ENCODE measurements at regions not wholly inside any gene's neighbourhood (a gene's known extent, or its start where the extent isn't known, plus 50 kb on each side); places are given as distances from the start of the nearest gene placed in this dataset.

- no peak overlapping the region for H3K27ac ChIP-seq (ENCODE audit: extremely low read depth, low read depth, low read length)
- TF ChIP-seq ZNF398 (tag by site-specific recombination; IDR thresholded peaks at IDR 0.05): no peak
- TF ChIP-seq ZNF433 (tag by site-specific recombination; IDR thresholded peaks at IDR 0.05; ENCODE audit: low read depth): no peak
- no peak for TF ChIP-seq ZFP41 (tag by site-specific recombination; IDR thresholded peaks at IDR 0.05; ENCODE audit: borderline replicate concordance)
- TF ChIP-seq ZNF10 (tag by site-specific recombination; IDR thresholded peaks at IDR 0.05): no peak
- no peak for TF ChIP-seq ZFP3 (tag by site-specific recombination; IDR thresholded peaks at IDR 0.05; ENCODE audit: low read depth)
- no peak for TF ChIP-seq ZNF280D (tag by site-specific recombination; IDR thresholded peaks at IDR 0.05)
- H3K4me1 ChIP-seq (ENCODE audit: control insufficient read depth, insufficient read depth, low read length): no peaks in the 10 kb centered on the region
- H3K9me3 ChIP-seq (ENCODE audit: control insufficient read depth, insufficient read depth, low read depth, low read length): no peaks in the 10 kb centered on the region
- ChIA-PET CTCF (no interaction called here), POLR2A (no interaction called here)
- no peaks in the 10 kb centered on the region for H3K36me3 ChIP-seq (ENCODE audit: control insufficient read depth in 2 of 2, insufficient read depth in 1 of 2, low read length in 2 of 2)
- no peak overlapping the region for H3K4me3 ChIP-seq (ENCODE audit: low read depth, low read length)
Measured at GRCh38 chr14:42428996-42429395, 822.3 kb downstream of the LRFN5 start.

GRCh38 chr14:42424501-42424900 lies 817.8 kb downstream of the LRFN5 start:
- CTCF ChIA-PET: no interaction called here
- Histone ChIP-seq H3K4me3 (ENCODE audit: low read depth, low read length) (no peak overlapping the region), H3K9me3 (ENCODE audit: control insufficient read depth, insufficient read depth, low read depth, low read length) (no peaks in the 10 kb centered on the region), H3K4me1 (ENCODE audit: control insufficient read depth, insufficient read depth, low read length) (no peaks in the 10 kb centered on the region), H3K36me3 (ENCODE audit: control insufficient read depth in 2 of 2, insufficient read depth in 1 of 2, low read length in 2 of 2) (no peaks in the 10 kb centered on the region), H3K27ac (ENCODE audit: extremely low read depth, low read depth, low read length) (no peak overlapping the region)
- TF ChIP-seq ZNF335 (tag by site-specific recombination; conservative IDR thresholded peaks at IDR 0.05) (no peak), ZBTB11 (tag by site-specific recombination; conservative IDR thresholded peaks at IDR 0.05; ENCODE audit: low read depth) (no peak), ZBTB44 (tag by site-specific recombination; IDR thresholded peaks at IDR 0.05) (no peak), ZNF423 (tag by site-specific recombination; IDR thresholded peaks at IDR 0.05) (no peak), ZNF701 (tag by site-specific recombination; IDR thresholded peaks at IDR 0.05) (no peak), BCL6B (tag by site-specific recombination; IDR thresholded peaks at IDR 0.05) (no peak), ZNF10 (tag by site-specific recombination; IDR thresholded peaks at IDR 0.05) (no peak), SP3 (tag by site-specific recombination; IDR thresholded peaks at IDR 0.05) (no peak), PRDM6 (tag by site-specific recombination; IDR thresholded peaks at IDR 0.05) (no peak), ZNF2 (tag by site-specific recombination; IDR thresholded peaks at IDR 0.05) (no peak), IKZF3 (tag by site-specific recombination; IDR thresholded peaks at IDR 0.05) (no peak), ZNF830 (tag by site-specific recombination; IDR thresholded peaks at IDR 0.05; ENCODE audit: low read depth) (no peak), AEBP2 (tag by site-specific recombination; IDR thresholded peaks at IDR 0.05; ENCODE audit: borderline replicate concordance) (no peak), ZNF48 (tag by site-specific recombination; IDR thresholded peaks at IDR 0.05) (no peak), ZSCAN30 (tag by site-specific recombination; IDR thresholded peaks at IDR 0.05) (no peak)
- POLR2A ChIA-PET: no interaction called here

Measured in HEK293 (cell line).